ENCODE measurements at regions not wholly inside any gene's neighbourhood (a gene's known extent, or its start where the extent isn't known, plus 50 kb on each side); places are given as distances from the start of the nearest gene placed in this dataset.

GRCh38 chr9:6147846-6148245, 67.8 kb upstream of the IL33 start (continued):
- TF ChIP-seq MGA (IDR thresholded peaks at IDR 0.05) (no peak), CHCHD3 (CRISPR knock-in tag; IDR thresholded peaks at IDR 0.05) (no peak), TRIM28 (IDR thresholded peaks at IDR 0.05) (no peak), POU5F1 (IDR thresholded peaks at IDR 0.05; ENCODE audit: borderline replicate concordance, low read depth, low read length, partially characterized antibody) (no peak), JUNB (CRISPR knock-in tag; conservative IDR thresholded peaks at IDR 0.05) (no peak), ZNF518B (CRISPR knock-in tag; IDR thresholded peaks at IDR 0.05) (no peak)
